ENCODE measurements at regions not wholly inside any gene's neighbourhood (a gene's known extent, or its start where the extent isn't known, plus 50 kb on each side); places are given as distances from the start of the nearest gene placed in this dataset.

DNA sequence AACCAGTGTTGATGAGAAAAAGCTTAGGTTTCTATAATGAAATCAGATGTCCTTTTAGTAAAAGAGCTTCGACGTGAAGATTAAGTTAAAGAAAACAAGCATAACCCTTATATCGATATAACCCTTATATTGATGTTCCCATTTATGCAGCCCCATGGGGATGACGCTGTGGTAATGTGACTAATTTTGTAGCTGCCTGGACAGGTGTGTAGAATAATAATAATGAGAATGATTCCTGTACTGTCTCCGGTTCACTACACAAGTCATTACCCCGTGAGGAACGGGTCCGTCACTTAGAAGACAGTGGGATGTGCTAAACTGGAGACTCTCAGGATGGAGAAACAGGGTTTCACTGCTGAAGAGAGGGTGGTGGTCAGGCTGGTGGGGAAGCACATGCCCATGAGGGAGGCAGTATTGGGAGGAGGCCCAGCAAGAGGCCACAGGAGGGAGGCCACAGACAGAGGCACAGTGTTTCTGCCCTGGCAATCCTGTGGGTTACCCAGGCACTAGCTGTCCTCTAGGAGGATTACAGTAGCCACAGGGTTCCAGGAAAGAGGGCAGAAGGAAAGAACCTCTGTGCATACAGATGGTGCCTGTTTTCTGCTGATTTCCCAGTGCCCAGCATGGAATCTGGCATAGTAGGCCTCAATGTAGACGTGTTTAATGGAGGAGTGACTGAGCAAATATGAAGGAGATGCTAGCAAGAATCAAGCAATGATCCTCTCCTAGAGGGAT, 191.1 kb upstream of the TSC22D2 start:
- H3K36me3 ChIP-seq (ENCODE audit: control insufficient read depth, insufficient read depth, low read length) = no peaks in the 10 kb centered on the region
- H3K4me1 ChIP-seq (ENCODE audit: control insufficient read depth, insufficient read depth, low read length, poor library complexity, severe bottlenecking) = peaks cover 19% of the 10 kb centered on the region
- no peak overlapping the region for H3K4me3 ChIP-seq (ENCODE audit: extremely low read depth, insufficient read depth, low read length, poor library complexity, severe bottlenecking)
- H3K9me3 ChIP-seq (ENCODE audit: control insufficient read depth, low read length) = peaks cover 6% of the 10 kb centered on the region
- WGBS, 2 experiments (ENCODE audit: insufficient coverage in 2 of 2) = 99 to 100% methylated on average over 6 to 8 of the region's 9 CpGs
- H3K27ac ChIP-seq (ENCODE audit: low read depth, low read length, severe bottlenecking) = no peak overlapping the region

DNA sequence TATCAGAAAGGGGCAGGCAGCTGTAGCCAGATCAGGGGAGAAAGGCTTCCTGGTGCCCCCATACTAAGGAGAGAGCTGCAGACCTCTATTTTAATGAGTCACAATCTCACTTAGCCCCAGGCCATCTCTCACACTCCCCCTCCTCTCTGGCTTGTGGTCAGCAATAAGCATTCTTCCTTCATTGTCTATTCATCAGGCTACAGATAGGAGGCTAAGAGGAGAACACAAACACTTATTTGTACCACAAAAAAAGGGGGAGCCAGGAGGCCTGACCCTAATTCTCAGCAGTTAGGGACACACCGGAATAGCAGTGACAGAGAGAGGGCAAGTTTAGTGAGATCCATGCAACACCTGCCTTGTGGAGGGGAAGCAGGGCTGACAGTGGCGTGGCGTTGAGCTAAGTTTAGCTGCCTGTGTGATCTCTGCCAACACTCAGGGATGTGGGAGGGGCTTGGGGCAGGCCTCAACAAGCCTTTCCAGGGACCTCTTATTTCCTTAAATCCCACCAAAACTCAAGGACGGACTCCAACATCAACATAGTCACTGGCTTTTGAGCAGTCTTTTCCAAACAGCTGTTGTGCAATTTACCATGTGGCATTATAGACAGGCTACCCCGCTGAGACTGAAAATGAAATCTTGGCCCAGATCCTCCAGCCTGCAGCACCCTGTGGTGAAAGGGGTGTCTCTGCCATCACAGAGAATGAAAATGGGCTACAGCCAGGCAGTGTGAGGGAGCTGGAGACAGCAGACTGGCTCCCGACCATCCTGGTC, 191.9 kb upstream of the TSC22D2 start:
- peaks cover 19% of the 10 kb centered on the region for H3K4me1 ChIP-seq (ENCODE audit: control insufficient read depth, insufficient read depth, low read length, poor library complexity, severe bottlenecking)
- H3K9me3 ChIP-seq (ENCODE audit: control insufficient read depth, low read length) = peaks cover 6% of the 10 kb centered on the region
- H3K4me3 ChIP-seq (ENCODE audit: extremely low read depth, insufficient read depth, low read length, poor library complexity, severe bottlenecking) = no peak overlapping the region
- peak overlapping the region; percentile 80 for H3K27ac ChIP-seq (ENCODE audit: low read depth, low read length, severe bottlenecking)
- 67 to 80% methylated on average over 2 of the region's 6 CpGs for WGBS, 2 experiments (ENCODE audit: insufficient coverage in 2 of 2)
- no peaks in the 10 kb centered on the region for H3K36me3 ChIP-seq (ENCODE audit: control insufficient read depth, insufficient read depth, low read length)

DNA sequence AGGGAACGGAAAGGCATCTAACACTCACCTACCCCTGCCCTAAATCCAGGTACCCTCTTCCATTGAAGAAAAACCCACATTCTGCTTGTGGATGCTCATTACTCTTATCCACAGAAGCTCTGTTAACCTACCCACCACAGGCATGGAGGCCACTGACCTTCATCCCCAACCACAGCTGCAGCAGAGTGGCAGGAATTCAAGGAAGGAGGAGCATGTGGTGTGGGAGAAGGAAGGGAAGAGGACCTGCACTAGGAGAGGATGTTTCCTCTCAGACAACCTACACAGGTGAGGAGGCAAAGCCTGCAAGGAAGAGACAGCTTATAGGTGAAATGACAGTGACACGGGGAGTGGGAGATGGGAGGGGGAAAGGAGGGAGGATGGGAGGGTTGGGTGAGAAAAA, 192.5 kb upstream of the TSC22D2 start:
- peaks cover 17% of the 10 kb centered on the region for H3K4me1 ChIP-seq (ENCODE audit: control insufficient read depth, insufficient read depth, low read length, poor library complexity, severe bottlenecking)
- peaks cover 6% of the 10 kb centered on the region for H3K9me3 ChIP-seq (ENCODE audit: control insufficient read depth, low read length)
- no peaks in the 10 kb centered on the region for H3K36me3 ChIP-seq (ENCODE audit: control insufficient read depth, insufficient read depth, low read length)
- H3K4me3 ChIP-seq (ENCODE audit: extremely low read depth, insufficient read depth, low read length, poor library complexity, severe bottlenecking) = no peak overlapping the region
- peak overlapping the region; percentile 80 for H3K27ac ChIP-seq (ENCODE audit: low read depth, low read length, severe bottlenecking)
- 86% methylated on average over 2 of the region's 2 CpGs; no CpG with 5 or more reads in 1 of the 2 experiments for WGBS, 2 experiments (ENCODE audit: insufficient coverage in 2 of 2)

DNA sequence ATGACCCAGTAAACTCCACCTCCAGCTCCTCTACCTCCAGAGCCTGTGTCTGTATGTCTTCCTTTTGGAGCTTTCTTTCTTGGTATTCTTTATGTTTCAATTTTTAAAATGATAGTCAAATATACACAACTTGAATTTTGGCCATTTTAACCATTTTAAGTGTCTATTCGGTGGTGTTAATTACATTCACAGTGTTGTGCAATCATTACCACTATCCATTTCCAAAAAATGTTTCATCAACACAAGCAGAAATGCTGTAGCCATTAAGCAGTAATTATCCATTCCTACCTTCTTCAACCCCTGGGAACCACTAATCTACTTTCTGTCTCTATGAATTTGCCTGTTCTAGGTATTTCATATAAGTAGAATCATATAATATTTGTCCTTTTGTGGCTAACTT, 194.5 kb upstream of the TSC22D2 start:
- peaks cover 17% of the 10 kb centered on the region for H3K4me1 ChIP-seq (ENCODE audit: control insufficient read depth, insufficient read depth, low read length, poor library complexity, severe bottlenecking)
- H3K9me3 ChIP-seq (ENCODE audit: control insufficient read depth, low read length) = peaks cover 6% of the 10 kb centered on the region
- no peak overlapping the region for H3K4me3 ChIP-seq (ENCODE audit: extremely low read depth, insufficient read depth, low read length, poor library complexity, severe bottlenecking)
- WGBS, 2 experiments (ENCODE audit: insufficient coverage in 2 of 2) = 100% methylated on average over 1 of the region's 1 CpG; no CpG with 5 or more reads in 1 of the 2 experiments
- H3K36me3 ChIP-seq (ENCODE audit: control insufficient read depth, insufficient read depth, low read length) = no peaks in the 10 kb centered on the region
- H3K27ac ChIP-seq (ENCODE audit: low read depth, low read length, severe bottlenecking) = no peak overlapping the region

DNA sequence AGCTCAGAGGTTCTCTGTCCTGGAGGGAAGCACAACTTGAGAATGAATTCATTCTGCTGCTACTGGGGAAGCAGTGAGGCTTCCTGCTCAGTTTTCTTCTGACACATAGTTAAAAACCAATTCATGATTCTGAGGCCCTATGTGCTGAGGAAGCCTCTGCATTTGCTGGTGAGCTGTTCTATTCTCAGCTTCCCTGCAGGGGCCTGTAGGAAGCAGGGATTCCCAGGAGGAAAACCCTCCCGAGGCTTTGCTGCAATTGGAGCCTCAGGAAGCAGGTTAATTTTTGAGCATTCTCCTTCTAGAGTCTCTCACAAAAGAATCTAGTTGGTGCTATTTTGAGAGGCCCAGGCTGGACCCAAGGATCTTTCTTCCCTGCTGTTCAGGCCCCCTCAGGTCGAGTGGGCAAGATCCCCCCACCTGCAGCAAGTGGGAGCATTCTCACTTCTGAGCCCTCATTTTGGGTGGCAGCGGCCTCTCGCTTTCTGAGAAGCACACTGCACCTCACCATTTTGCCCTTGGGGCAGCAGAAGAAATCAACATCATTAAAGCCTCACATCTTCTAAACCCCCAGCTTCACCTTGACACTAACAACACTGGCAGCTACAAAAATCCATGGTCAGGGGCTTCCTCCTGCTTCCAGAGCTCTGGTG, 197.5 kb upstream of the TSC22D2 start:
- H3K27ac ChIP-seq (ENCODE audit: low read depth, low read length, severe bottlenecking) = peak overlapping the region; percentile 17
- H3K9me3 ChIP-seq (ENCODE audit: control insufficient read depth, low read length) = no peaks in the 10 kb centered on the region
- 58 to 67% methylated on average over 4 of the region's 4 CpGs for WGBS, 2 experiments (ENCODE audit: insufficient coverage in 2 of 2)
- H3K4me1 ChIP-seq (ENCODE audit: control insufficient read depth, insufficient read depth, low read length, poor library complexity, severe bottlenecking) = peaks cover 7% of the 10 kb centered on the region
- H3K36me3 ChIP-seq (ENCODE audit: control insufficient read depth, insufficient read depth, low read length) = no peaks in the 10 kb centered on the region
- no peak overlapping the region for H3K4me3 ChIP-seq (ENCODE audit: extremely low read depth, insufficient read depth, low read length, poor library complexity, severe bottlenecking)

DNA sequence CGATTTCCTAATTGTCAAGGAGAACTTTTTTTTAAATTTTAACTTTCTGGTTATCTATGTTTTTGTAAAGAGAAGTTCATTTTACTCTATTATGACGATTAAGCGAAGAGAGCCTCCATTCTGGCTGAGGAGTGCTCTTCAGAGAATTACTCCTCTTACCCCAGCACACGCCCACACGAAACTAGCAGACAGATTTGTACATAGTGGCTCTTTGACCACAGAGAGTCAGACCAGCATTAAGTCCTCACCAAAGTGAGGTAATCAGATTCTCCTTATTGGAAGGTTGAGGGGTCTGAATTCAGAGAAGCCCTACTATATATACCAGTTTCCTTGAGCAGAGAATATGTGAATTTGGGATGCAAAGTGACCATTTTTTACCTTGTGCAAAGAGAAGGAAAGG, 204.8 kb upstream of the TSC22D2 start:
- Histone ChIP-seq H3K9me3 (ENCODE audit: control insufficient read depth, low read length) (peaks cover under 1% of the 10 kb centered on the region), H3K36me3 (ENCODE audit: control insufficient read depth, insufficient read depth, low read length) (no peaks in the 10 kb centered on the region), H3K4me1 (ENCODE audit: control insufficient read depth, insufficient read depth, low read length, poor library complexity, severe bottlenecking) (no peaks in the 10 kb centered on the region), H3K27ac (ENCODE audit: low read depth, low read length, severe bottlenecking) (no peak overlapping the region), H3K4me3 (ENCODE audit: extremely low read depth, insufficient read depth, low read length, poor library complexity, severe bottlenecking) (no peak overlapping the region)
- 97% methylated on average over 5 of the region's 5 CpGs; no CpG with 5 or more reads in 1 of the 2 experiments for WGBS, 2 experiments (ENCODE audit: insufficient coverage in 2 of 2)

DNA sequence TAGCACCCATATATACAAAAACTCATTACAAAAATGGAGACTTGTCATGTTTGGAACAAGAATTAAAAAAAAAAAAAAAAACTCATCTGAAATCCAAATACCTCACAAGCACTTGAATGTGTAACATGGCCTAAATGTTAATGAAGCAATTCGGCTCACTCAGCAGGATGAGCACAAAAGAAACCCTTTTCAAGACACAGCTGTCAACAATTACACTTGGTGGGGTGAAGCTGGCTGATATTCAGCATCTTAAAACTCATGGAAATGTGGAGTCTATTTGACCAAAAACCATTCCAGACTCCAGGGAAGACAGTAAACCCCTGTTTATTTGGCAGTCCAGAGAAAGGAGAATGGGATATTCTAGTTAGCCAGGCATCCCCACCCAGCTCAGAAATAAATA, 205.4 kb upstream of the TSC22D2 start:
- Histone ChIP-seq H3K4me1 (ENCODE audit: control insufficient read depth, insufficient read depth, low read length, poor library complexity, severe bottlenecking) (no peaks in the 10 kb centered on the region), H3K9me3 (ENCODE audit: control insufficient read depth, low read length) (peaks cover 3% of the 10 kb centered on the region), H3K36me3 (ENCODE audit: control insufficient read depth, insufficient read depth, low read length) (no peaks in the 10 kb centered on the region), H3K27ac (ENCODE audit: low read depth, low read length, severe bottlenecking) (no peak overlapping the region), H3K4me3 (ENCODE audit: extremely low read depth, insufficient read depth, low read length, poor library complexity, severe bottlenecking) (no peak overlapping the region)
- no CpG with 5 or more reads among the region's 1 CpG for WGBS, 2 experiments (ENCODE audit: insufficient coverage in 2 of 2)

DNA sequence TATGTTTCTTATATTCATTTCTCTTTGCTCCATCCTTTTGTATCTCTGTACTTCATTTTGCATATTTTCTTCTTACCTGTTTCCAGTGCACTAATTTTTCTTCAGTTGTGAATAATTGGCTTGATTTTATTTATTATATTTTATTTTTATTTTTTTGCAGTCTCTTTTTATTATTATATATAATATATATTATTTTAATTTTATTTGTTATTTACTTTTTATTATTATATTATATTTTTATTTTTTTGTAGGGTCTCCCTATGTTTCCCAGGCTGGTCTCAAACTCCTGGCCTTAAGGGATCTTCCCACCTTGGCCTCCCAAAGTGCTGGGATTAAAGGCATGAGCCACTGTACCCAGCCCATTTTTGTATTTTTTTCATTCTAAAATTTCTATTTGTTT, 213.1 kb upstream of the TSC22D2 start:
- H3K27ac ChIP-seq (ENCODE audit: low read depth, low read length, severe bottlenecking) = no peak overlapping the region
- no peaks in the 10 kb centered on the region for H3K36me3 ChIP-seq (ENCODE audit: control insufficient read depth, insufficient read depth, low read length)
- peaks cover 3% of the 10 kb centered on the region for H3K9me3 ChIP-seq (ENCODE audit: control insufficient read depth, low read length)
- no peak overlapping the region for H3K4me3 ChIP-seq (ENCODE audit: extremely low read depth, insufficient read depth, low read length, poor library complexity, severe bottlenecking)
- no peaks in the 10 kb centered on the region for H3K4me1 ChIP-seq (ENCODE audit: control insufficient read depth, insufficient read depth, low read length, poor library complexity, severe bottlenecking)

DNA sequence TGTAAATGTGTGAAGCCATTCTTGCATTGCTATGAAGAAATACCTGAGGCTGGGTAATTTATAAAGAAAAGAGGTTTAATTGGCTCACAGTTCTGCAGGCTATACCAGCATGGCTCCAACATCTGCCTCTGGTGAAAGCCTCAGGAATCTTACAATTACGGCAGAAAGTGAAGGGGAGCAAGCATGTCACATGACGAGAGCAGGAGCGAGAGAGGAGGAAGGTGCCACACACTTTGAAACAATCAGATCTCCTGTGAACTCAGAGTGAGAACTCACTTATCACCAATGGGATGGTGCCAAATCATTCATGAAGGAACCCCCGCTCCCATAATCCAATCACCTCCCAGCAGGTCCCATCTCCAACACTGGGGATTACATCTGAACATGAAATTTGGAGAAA, 213.6 kb upstream of the TSC22D2 start:
- Histone ChIP-seq H3K4me1 (ENCODE audit: control insufficient read depth, insufficient read depth, low read length, poor library complexity, severe bottlenecking) (no peaks in the 10 kb centered on the region), H3K27ac (ENCODE audit: low read depth, low read length, severe bottlenecking) (no peak overlapping the region), H3K36me3 (ENCODE audit: control insufficient read depth, insufficient read depth, low read length) (no peaks in the 10 kb centered on the region), H3K9me3 (ENCODE audit: control insufficient read depth, low read length) (peaks cover 6% of the 10 kb centered on the region), H3K4me3 (ENCODE audit: extremely low read depth, insufficient read depth, low read length, poor library complexity, severe bottlenecking) (no peak overlapping the region)
- whole genome bisulfite sequencing, 2 experiments (ENCODE audit: insufficient coverage in 2 of 2) = 73 to 78% methylated on average over 3 to 4 of the region's 4 CpGs

DNA sequence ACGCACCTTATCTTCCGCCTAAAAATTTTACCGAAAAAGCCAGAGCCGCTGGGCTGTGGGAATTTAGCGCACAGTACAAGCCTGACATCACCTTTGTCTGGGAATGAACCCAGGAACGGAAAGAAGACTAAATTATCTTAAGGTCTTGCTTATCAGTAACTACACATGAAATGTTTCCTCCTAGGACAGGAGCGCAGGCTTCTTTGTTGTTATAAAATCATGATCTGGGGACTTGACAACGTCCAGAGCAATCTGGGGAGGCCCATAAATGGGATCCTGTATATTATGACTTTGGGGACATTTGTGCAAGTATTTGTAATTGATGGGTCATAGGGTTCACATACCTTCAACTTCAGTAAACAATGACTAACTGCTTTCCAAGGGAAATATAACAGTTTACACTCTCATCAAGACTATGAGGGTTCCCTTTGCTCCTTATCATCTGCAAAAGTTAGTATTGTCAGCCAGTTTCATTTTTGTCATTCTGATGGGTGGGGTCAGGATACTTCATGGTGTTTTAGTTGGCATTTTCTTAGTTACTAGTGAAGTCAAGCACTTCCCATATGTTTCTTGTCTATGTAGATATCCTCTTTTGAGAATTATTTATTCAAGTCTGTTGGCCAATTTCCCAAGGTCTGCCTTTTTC, 213.9 kb upstream of the PFN2 start:
- Histone ChIP-seq H3K27ac (ENCODE audit: low read depth, low read length, severe bottlenecking) (peak overlapping the region; percentile 60), H3K9me3 (ENCODE audit: control insufficient read depth, low read length) (peaks cover 15% of the 10 kb centered on the region), H3K4me3 (ENCODE audit: extremely low read depth, insufficient read depth, low read length, poor library complexity, severe bottlenecking) (peak overlapping the region; percentile 6), H3K36me3 (ENCODE audit: control insufficient read depth, insufficient read depth, low read length) (no peaks in the 10 kb centered on the region), H3K4me1 (ENCODE audit: control insufficient read depth, insufficient read depth, low read length, poor library complexity, severe bottlenecking) (peaks cover 6% of the 10 kb centered on the region)
- WGBS, 2 experiments (ENCODE audit: insufficient coverage in 2 of 2) = 18% methylated on average over 7 of the region's 8 CpGs
